Large intestine (tissue), 3 donors: ENCODE measurements at regions not wholly inside any gene's neighbourhood (a gene's known extent, or its start where the extent isn't known, plus 50 kb on each side); places are given as distances from the start of the nearest gene placed in this dataset.

Experiments
- DNase-seq, 2 donors: peaks; one replicate each; pipeline versions ENCODE4 v3.0.0 to v3.0.0-alpha.2; 2013
- H3K27ac ChIP-seq: one replicate; pipeline ENCODE4 v1.5.1; 2013; ENCODE audit warnings: low read length
- H3K27me3 ChIP-seq: 2 replicates; pipeline ENCODE4 v1.6.1; 2013; ENCODE audit warnings: low read length; ENCODE audit not compliant: control insufficient read depth, insufficient read depth
- H3K36me3 ChIP-seq: 2 replicates; pipeline ENCODE4 v1.6.1; 2013; ENCODE audit warnings: low read length; ENCODE audit not compliant: control insufficient read depth, insufficient read depth
- H3K4me1 ChIP-seq: one replicate; pipeline ENCODE4 v1.6.1; 2013; ENCODE audit warnings: low read length; ENCODE audit not compliant: control insufficient read depth, insufficient read depth
- H3K4me3 ChIP-seq: one replicate; pipeline ENCODE4 v1.5.1; 2013; ENCODE audit warnings: low read length
- H3K9me3 ChIP-seq: one replicate; pipeline ENCODE4 v1.6.1; 2013; ENCODE audit warnings: mild to moderate bottlenecking, low read depth, low read length, moderate library complexity; ENCODE audit not compliant: control insufficient read depth
- WGBS: methylation state at CpG from one replicate; pipeline ENCODE4 v1.1.5; 2013; ENCODE audit warnings: low lambda C conversion rate; ENCODE audit not compliant: insufficient coverage; 5-methylcytosine and 5-hydroxymethylcytosine counted together

DNA sequence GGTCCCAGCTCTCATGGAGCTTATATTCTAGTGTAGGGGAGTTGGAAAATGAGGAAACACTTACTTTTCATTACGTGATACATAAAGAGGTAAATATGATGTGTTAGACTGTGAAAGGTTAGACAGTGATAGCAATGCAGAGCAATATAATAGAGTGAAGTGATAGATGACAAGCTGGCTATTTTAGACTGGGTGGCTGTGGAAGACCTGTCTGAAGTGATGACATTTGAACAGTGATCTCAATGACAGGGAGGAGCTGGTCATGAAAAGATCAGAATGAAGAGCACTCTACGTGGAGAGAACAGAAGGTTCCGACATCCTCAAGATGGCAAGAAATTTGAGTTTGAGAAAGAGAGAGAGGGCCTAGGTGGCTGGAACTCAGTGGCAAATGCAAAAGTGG lies 118.9 kb upstream of the MKLN1 start:
- no peak overlapping the region for H3K27ac ChIP-seq
- no peak for DNase-seq
- no peak overlapping the region for H3K4me3 ChIP-seq
- WGBS = 60% methylated on average over 1 of the region's 3 CpGs
- H3K4me1 ChIP-seq = no peaks in the 10 kb centered on the region
- no peaks in the 10 kb centered on the region for H3K9me3 ChIP-seq
- H3K36me3 ChIP-seq = no peaks in the 10 kb centered on the region
- no peaks in the 10 kb centered on the region for H3K27me3 ChIP-seq

DNA sequence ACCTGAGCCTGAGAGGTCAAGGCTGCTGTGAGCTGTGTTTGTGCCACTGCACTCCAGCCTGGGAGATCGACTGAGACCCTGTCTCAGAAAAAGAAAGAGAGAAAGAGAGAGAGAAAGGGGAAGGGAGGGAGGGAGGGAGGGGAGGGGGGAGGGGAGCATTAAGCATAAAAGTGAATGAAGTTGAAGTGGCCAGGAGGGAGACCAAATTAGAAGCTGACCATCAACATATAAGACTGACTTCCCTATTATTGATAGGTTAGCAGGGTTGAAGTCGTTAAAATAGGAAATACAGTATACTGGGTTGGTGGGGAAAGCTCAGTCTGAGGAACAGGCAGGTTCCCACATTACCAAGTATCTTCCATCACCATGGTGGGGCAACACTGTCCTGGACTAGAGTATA lies 117.1 kb upstream of the MKLN1 start:
- no peak overlapping the region for H3K27ac ChIP-seq

DNA sequence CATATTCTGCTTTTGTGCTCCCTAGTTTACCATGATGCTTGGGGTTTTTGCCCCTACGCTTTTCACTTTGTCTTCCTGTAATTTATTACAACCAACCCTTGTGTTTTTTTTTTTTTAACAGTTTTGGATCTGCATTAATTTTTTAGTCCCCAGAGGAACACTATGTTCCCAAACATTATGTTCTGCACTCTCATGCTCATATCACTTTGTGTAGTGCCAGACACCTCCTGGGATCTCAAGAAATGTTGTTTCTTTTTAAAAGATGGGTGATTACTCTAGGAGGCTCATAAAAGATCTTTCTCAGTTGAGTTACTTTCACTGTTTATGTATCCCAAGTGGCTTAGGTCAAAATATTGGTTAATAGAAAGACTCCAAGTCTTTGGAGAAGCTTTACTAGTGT lies 116.2 kb upstream of the MKLN1 start:
- no peaks in the 10 kb centered on the region for H3K4me1 ChIP-seq
- WGBS = 100% methylated on average over 1 of the region's 1 CpG
- H3K27ac ChIP-seq = no peak overlapping the region
- H3K9me3 ChIP-seq = no peaks in the 10 kb centered on the region
- no peak for DNase-seq
- no peak overlapping the region for H3K4me3 ChIP-seq
- H3K27me3 ChIP-seq = no peaks in the 10 kb centered on the region
- H3K36me3 ChIP-seq = no peaks in the 10 kb centered on the region

More for the DNA sequence above, 117.1 kb upstream of the MKLN1 start:
- Histone ChIP-seq H3K9me3 (no peaks in the 10 kb centered on the region), H3K4me1 (no peaks in the 10 kb centered on the region), H3K36me3 (no peaks in the 10 kb centered on the region), H3K4me3 (no peak overlapping the region), H3K27me3 (no peaks in the 10 kb centered on the region)
- no peak for DNase-seq
- no CpG with 5 or more reads among the region's 2 CpGs for WGBS

DNA sequence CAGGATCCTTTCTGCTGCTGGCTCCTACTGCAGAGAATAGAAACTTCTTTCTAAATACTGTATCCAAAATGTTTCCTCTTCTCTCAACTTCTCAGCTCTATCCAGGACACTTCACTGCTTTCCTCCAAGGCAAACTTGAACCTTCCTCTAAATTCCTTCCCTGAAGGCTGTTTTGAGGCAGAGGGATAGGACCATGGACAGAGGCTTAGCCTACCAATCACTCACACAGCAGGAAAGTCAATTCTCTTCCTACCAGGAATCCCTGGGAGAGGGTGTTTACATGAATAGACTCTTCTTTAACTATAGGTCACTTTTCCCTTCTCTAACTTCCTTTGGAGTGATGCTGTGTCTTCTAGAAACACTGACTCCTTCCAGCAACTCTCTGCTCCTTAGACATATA lies 115.6 kb upstream of the MKLN1 start:
- no peak for DNase-seq
- no peak overlapping the region for H3K27ac ChIP-seq

DNA sequence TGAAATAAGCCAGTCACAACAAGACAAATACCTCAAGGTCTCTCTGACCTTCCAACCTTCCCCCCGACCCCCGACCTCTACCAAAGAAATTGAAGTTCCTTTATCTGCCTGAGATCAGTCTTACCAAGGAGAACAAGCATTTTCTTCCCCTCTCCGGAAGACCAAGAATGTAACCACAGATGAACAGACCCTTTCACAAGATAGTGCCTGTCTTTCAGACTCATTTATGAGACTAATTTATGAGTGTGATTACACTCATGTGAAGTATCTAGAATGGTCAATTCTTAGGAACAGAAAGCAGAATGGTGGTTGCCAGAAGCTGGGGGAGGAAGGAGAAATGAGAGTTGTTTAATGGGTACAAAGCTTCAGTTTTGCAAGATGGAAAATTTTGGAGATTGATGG lies 108.9 kb upstream of the MKLN1 start:
- no peaks in the 10 kb centered on the region for H3K9me3 ChIP-seq
- no peaks in the 10 kb centered on the region for H3K27me3 ChIP-seq
- no peaks in the 10 kb centered on the region for H3K4me1 ChIP-seq
- no peak overlapping the region for H3K4me3 ChIP-seq
- WGBS = no CpG with 5 or more reads among the region's 3 CpGs
- DNase-seq = no peak
- H3K27ac ChIP-seq = no peak overlapping the region
- H3K36me3 ChIP-seq = no peaks in the 10 kb centered on the region

More for the DNA sequence above, 115.6 kb upstream of the MKLN1 start:
- Histone ChIP-seq H3K36me3 (no peaks in the 10 kb centered on the region), H3K9me3 (no peaks in the 10 kb centered on the region), H3K4me1 (no peaks in the 10 kb centered on the region), H3K27me3 (no peaks in the 10 kb centered on the region), H3K4me3 (no peak overlapping the region)

DNA sequence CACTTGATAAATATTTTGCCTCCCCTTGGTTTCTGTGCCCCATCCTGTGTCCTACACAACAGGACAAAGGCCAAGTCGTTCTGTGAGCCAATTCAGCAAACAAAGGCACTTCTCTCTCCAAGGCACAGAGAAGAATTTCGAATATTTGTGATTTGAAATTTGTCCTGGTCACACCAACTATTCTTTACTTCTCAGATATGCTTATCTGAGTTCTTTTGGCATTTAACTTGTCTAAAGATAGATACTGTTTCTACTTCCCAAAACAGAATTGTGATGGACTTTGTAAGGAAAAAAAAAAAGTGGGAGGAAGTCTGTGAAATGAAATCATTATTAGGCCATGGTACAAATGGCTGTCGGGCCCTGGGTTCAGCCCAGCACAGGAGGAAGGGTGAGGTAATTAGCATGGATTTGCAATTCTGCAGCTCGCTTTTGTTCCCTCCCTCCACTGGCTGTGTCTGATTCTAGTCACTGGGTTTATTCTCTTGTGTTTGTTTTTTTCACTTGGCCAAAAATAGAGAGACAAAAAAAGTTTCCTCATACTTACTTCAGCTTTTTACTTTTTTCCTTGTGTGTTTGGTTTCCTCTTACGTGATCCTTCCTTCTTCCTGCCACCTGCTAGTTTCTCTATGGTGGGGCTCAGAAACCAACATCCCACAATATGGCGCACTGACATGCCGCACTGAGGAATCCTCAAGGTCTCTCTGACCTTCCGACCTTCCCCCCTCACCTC lies 108.2 kb upstream of the MKLN1 start:
- Histone ChIP-seq H3K4me1 (no peaks in the 10 kb centered on the region), H3K27me3 (no peaks in the 10 kb centered on the region), H3K36me3 (no peaks in the 10 kb centered on the region), H3K9me3 (no peaks in the 10 kb centered on the region), H3K4me3 (no peak overlapping the region), H3K27ac (no peak overlapping the region)
- DNase-seq = peak; percentile 28 to 62
- WGBS = 24% methylated on average over 4 of the region's 8 CpGs

DNA sequence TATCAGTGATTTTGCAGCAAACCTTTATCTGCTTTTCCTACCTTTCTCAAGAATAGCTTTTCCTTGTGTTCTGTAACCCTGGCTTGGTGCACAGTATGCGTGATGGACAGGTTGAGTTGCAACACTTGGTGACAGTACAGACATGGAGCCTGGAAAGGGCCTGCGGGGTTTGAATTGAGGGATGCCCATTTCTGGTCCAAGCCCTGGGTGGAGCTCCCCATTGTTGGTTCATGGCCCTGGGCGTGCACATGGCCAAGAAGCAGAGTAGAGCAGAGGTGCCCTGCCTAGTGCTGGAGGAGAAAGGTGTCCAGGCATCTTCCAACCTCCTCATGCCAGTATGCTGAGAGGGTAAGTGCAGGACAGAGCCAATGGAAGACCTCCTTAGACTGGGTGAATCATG lies 106.6 kb upstream of the MKLN1 start:
- Histone ChIP-seq H3K4me1 (peaks cover 12% of the 10 kb centered on the region), H3K36me3 (no peaks in the 10 kb centered on the region), H3K4me3 (no peak overlapping the region), H3K9me3 (no peaks in the 10 kb centered on the region), H3K27ac (no peak overlapping the region), H3K27me3 (no peaks in the 10 kb centered on the region)
- DNase-seq = no peak
- WGBS = no CpG with 5 or more reads among the region's 3 CpGs

DNA sequence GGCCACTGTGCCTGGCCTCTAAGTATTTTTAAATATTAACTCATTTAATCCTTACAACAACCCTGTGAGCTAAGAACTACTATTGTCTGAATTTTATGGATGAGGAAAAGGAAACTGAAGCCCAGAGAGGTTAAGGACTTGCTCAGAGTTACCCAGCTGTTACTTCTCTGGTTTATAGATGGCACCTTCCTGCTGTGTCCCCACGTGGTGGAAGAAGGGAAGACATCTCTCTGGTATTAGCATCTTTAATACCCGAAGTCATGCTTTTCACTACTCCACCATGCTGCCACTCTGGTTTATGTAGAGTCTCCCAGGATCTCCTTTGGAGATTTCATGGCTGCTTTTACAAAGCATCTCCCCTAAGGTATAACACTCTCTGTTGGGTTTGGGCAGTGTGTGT lies 105.5 kb upstream of the MKLN1 start:
- no peaks in the 10 kb centered on the region for H3K36me3 ChIP-seq
- H3K27me3 ChIP-seq = no peaks in the 10 kb centered on the region
- no peak overlapping the region for H3K4me3 ChIP-seq
- no peak overlapping the region for H3K27ac ChIP-seq
- peaks cover 20% of the 10 kb centered on the region for H3K4me1 ChIP-seq
- DNase-seq = no peak
- WGBS = no CpG with 5 or more reads among the region's 2 CpGs
- no peaks in the 10 kb centered on the region for H3K9me3 ChIP-seq

DNA sequence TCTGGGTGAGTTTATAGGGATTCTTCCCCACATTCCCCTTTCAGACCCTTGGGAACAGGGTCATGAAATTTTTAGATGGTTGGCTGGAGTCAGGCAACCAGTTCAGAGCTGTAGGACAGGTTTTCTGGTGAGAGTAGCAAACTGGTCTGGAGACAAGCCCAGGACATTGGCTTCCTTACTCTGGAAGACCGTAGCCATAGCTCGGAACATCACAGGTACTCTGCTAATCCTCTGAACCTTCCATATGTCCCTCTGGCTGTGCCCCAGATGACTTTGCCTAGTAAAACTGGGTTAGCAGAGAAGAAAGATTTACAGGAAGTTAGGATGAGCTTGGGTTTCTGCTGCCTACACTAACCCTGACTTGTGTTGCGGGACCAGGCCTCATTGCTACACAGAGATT lies 104.5 kb upstream of the MKLN1 start:
- WGBS = no CpG with 5 or more reads among the region's 3 CpGs
- no peak overlapping the region for H3K4me3 ChIP-seq
- no peaks in the 10 kb centered on the region for H3K9me3 ChIP-seq
- no peaks in the 10 kb centered on the region for H3K27me3 ChIP-seq
- no peaks in the 10 kb centered on the region for H3K36me3 ChIP-seq
- H3K27ac ChIP-seq = no peak overlapping the region
- peaks cover 20% of the 10 kb centered on the region for H3K4me1 ChIP-seq
- no peak for DNase-seq

DNA sequence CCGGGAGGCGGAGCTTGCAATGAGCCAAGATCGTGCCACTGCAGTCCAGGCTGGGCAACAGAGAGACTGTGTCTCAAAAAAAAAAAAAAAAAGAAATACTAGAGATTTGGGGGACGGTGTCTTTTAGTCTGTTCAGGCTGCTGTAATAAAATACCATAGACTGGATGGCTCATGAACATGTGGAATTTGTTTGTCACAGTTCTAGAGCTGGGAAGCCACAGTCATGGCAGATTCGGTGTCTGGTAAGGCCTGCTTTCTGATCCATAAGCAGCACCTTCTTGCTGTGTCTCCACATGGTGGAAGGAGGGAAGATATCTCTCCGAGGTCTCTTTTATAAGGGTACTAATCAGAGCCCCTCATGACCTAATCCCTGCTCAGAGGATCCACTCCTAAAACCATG lies 102.7 kb upstream of the MKLN1 start:
- Histone ChIP-seq H3K4me1 (peaks cover 20% of the 10 kb centered on the region), H3K4me3 (no peak overlapping the region), H3K9me3 (no peaks in the 10 kb centered on the region), H3K27me3 (no peaks in the 10 kb centered on the region), H3K36me3 (no peaks in the 10 kb centered on the region), H3K27ac (peak overlapping the region; percentile 92)
- no peak for DNase-seq
- WGBS = no CpG with 5 or more reads among the region's 6 CpGs
